HepG2 (cell line): ENCODE measurements at regions not wholly inside any gene's neighbourhood (a gene's known extent, or its start where the extent isn't known, plus 50 kb on each side); places are given as distances from the start of the nearest gene placed in this dataset.
"Not testable (repeated sequence)": the region's sequence is repeated elsewhere in the genome, so short reads cannot be mapped to it uniquely, and the experiment has no call there.

Experiments used
- ATAC-seq: fragments of 200-7000 bp; cut with Tn5 transposase; 3 replicates; pipeline ENCODE4 v1.9.1; 2020; ENCODE audit warnings: mild to moderate bottlenecking, moderate library complexity
- BruUV-seq: library from RNA; stranded (reverse); fragments of 400-500 nt; replicated peaks from 2 replicates; lab custom pipeline; 2021; lab: Mats Ljungman, UMichigan
- CTCF ChIA-PET: fragments of 300-600 bp; formaldehyde crosslinking; extraction: SDS; loops from one replicate; lab custom pipeline; 2021; ENCODE audit warnings: low total read pairs, inconsistent platforms, low intra/inter-chr PET ratio; lab: Yijun Ruan, JAX
- POLR2A ChIA-PET: fragments of 350-600 bp; sonication (Branson Sonifier 250); formaldehyde crosslinking; loops from one replicate; lab custom pipeline; 2020; ENCODE audit warnings: antibody characterized with exemption, inconsistent platforms; lab: Yijun Ruan, JAX
- DNase-seq: peaks from one replicate; pipeline ENCODE4 v3.0.0-alpha.2; 2015; ENCODE audit warnings: low spot score
- FAIRE-seq: peaks from 3 replicates; lab custom pipeline; 2011; peaks lifted over from hg19 to GRCh38; lab: Jason Lieb, UNC
- H2AFZ ChIP-seq: one replicate; pipeline ENCODE4 v1.6.1; 2011; ENCODE audit warnings: low read length, inconsistent platforms
- H3K27ac ChIP-seq: fragments of 300-600 bp; 3 replicates; pipeline ENCODE4 v1.8.0; 2011; ENCODE audit warnings: mixed run types, mild to moderate bottlenecking, mixed read lengths, low read length, inconsistent platforms; ENCODE audit not compliant: insufficient read depth; ENCODE audit errors: extremely low read length
- H3K27me3 ChIP-seq, 2 experiments: fragments of 200-600 bp in 1 of 2; 2 replicates in 1 of 2; 3 replicates in 1 of 2; pipeline versions ENCODE4 v1.6.0 to v1.8.0; 2011; ENCODE audit warnings: low read length in 2 of 2, mild to moderate bottlenecking in 2 of 2, moderate library complexity in 2 of 2, inconsistent platforms in 1 of 2; ENCODE audit not compliant: insufficient read depth in 2 of 2, control insufficient read depth in 1 of 2
- H3K36me3 ChIP-seq, 2 experiments: fragments of 200-600 bp in 1 of 2; replicated peaks in 1 of 2; 2 replicates in 1 of 2; 3 replicates in 1 of 2; pipeline versions ENCODE4 v1.5.1 to v1.8.0; 2011; ENCODE audit warnings: low read length in 2 of 2, inconsistent platforms in 1 of 2; ENCODE audit not compliant: insufficient read depth in 2 of 2, control insufficient read depth in 1 of 2
- H3K4me1 ChIP-seq: 2 replicates; pipeline ENCODE4 v1.5.1; 2012; ENCODE audit warnings: low read length, inconsistent platforms; ENCODE audit not compliant: insufficient read depth
- H3K4me2 ChIP-seq: 2 replicates; pipeline ENCODE4 v1.6.0; 2011; ENCODE audit warnings: low read depth, low read length, inconsistent platforms
- H3K4me3 ChIP-seq, 3 experiments: fragments of 200-600 bp in 1 of 3; sonication (generic), shearing (Covaris generic) in 1 of 3; replicated peaks in 1 of 3; 2 replicates each; pipeline ENCODE4 v1.5.1; 2011 to 2016; ENCODE audit warnings: low read length in 3 of 3, inconsistent platforms in 2 of 3, low read depth in 2 of 3, mild to moderate bottlenecking in 2 of 3, control low read depth in 1 of 3, mixed read lengths in 1 of 3; ENCODE audit not compliant: insufficient read depth in 1 of 3
- H3K79me2 ChIP-seq: one replicate; pipeline ENCODE4 v1.6.1; 2011; ENCODE audit warnings: low read length, inconsistent platforms; ENCODE audit not compliant: insufficient read depth
- H3K9ac ChIP-seq: 2 replicates; pipeline ENCODE4 v1.6.0; 2011; ENCODE audit warnings: mild to moderate bottlenecking, low read depth, low read length, inconsistent platforms; ENCODE audit not compliant: insufficient read depth
- H3K9me3 ChIP-seq: 2 replicates; pipeline ENCODE4 v1.5.1; 2012; ENCODE audit warnings: mild to moderate bottlenecking, low read length
- H4K20me1 ChIP-seq: 2 replicates; pipeline ENCODE4 v1.6.0; 2011; ENCODE audit warnings: inconsistent platforms, mild to moderate bottlenecking, low read length, moderate library complexity; ENCODE audit not compliant: insufficient read depth
- KLF13 ChIP-seq: sonication (generic); formaldehyde crosslinking; IDR thresholded peaks from 2 replicates; pipeline ENCODE4 v1.4.0; 2020; ENCODE audit warnings: mild to moderate bottlenecking, missing genetic modification reagents
- KMT2B ChIP-seq: IDR thresholded peaks from 2 replicates; pipeline ENCODE4 v1.6.1; 2016; ENCODE audit warnings: missing genetic modification reagents, missing compliant biosample characterization
- LCORL ChIP-seq, 2 experiments: fragments of 450-650 bp in 1 of 2; sonication (generic) in 1 of 2; formaldehyde crosslinking in 1 of 2; IDR thresholded peaks; 2 replicates each; pipeline versions ENCODE4 v1.5.0 to v1.6.1; 2017 to 2020; ENCODE audit warnings: antibody characterized with exemption in 1 of 2, missing genetic modification reagents in 1 of 2
- ZNF747 ChIP-seq: sonication (generic); formaldehyde crosslinking; IDR thresholded peaks from 2 replicates; pipeline ENCODE4 v1.8.1; 2023; ENCODE audit warnings: missing genetic modification reagents, mild to moderate bottlenecking, borderline replicate concordance
- ZNF816 ChIP-seq: sonication (generic); formaldehyde crosslinking; IDR thresholded peaks from 2 replicates; pipeline ENCODE4 v1.8.0; 2022; ENCODE audit warnings: missing genetic modification reagents, mild to moderate bottlenecking, borderline replicate concordance
- WGBS: methylation state at CpG from one replicate; pipeline ENCODE4 v1.1.6; 2017; ENCODE audit warnings: low lambda C conversion rate; 5-methylcytosine and 5-hydroxymethylcytosine counted together
- in situ Hi-C: cut with HindIII; loops from 2 replicates; pipeline ENCODE4 v1.10.0; 2017; ENCODE audit warnings: low pct_unique_long_range_greater_than_20kb; ENCODE audit not compliant: extremely low pct_ligation_motif_present
- intact Hi-C: fragments of 100-400 bp; cut with micrococcal nuclease; formaldehyde crosslinking; loops from one replicate; pipeline ENCODE4 v1.10.0; 2022; ENCODE audit not compliant: unreplicated experiment

DNA sequence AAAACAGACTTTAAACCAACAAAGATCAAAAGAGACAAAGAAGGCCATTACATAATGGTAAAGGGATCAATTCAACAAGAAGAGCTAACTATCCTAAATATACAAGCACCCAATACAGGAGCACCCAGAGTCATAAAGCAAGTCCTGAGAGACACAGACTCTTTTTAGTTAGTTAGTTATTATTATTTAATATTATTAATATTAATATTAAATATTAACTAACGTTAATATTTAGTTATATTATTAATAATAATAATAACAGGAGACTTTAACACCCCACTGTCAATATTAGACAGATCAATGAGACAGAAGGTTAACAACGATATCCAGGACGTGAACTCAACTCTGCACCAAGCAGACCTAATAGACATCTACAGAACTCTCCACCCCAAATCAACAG, 509.7 kb upstream of the PRR20A start:
- CTCF ChIA-PET, H4K20me1 ChIP-seq, intact Hi-C loops, H3K4me1 ChIP-seq, H3K4me3 ChIP-seq, H3K4me2 ChIP-seq, POLR2A ChIA-PET, H3K79me2 ChIP-seq, FAIRE-seq, H2AFZ ChIP-seq, in situ Hi-C loops, DNase-seq, ATAC-seq, H3K9ac ChIP-seq, H3K27ac ChIP-seq, H3K27me3 ChIP-seq, H3K36me3 ChIP-seq, BruUV-seq: not testable (repeated sequence)
- 38% methylated on average over 3 of the region's 3 CpGs for WGBS
- H3K9me3 ChIP-seq, result peaks cover 44% of the 10 kb centered on the region

DNA sequence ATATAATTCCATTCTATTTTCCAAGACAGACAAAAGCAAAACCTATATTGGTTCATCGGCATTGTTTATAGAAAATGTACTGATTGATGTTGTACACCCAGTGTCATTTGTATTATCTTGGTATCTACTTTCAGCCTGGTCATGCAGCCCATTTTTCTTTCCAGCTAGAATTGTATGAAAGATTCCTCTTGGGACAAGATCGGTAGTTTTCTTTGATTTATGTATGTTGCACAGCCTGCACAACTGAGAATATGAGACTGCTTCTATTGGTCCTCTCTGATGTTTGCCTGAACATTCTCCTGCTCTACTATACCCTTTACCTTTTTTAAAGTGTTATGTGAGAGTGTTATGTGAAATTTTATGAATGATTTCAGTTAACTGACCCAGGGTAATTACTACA, 487.7 kb upstream of the PRR20A start:
- Histone ChIP-seq H3K27ac (no peak overlapping the region), H4K20me1 (no peaks in the 10 kb centered on the region), H3K4me3 (no peak overlapping the region), H3K4me1 (no peaks in the 10 kb centered on the region), H3K9me3 (peaks cover 77% of the 10 kb centered on the region), H2AFZ (no peak overlapping the region), H3K27me3 (no peaks in the 10 kb centered on the region; a peak in 1 of 5 replicates), H3K36me3 (no peaks in the 10 kb centered on the region), H3K79me2 (no peaks in the 10 kb centered on the region), H3K9ac (no peak overlapping the region), H3K4me2 (no peak overlapping the region)
- no peak for ATAC-seq
- BruUV-seq, result no TSS peak
- TF ChIP-seq KMT2B (CRISPR knock-in tag) (no peak), ZNF747 (CRISPR knock-in tag) (no peak), ZNF816 (no peak), LCORL (IDR thresholded peaks at IDR 0.05) (no peak), LCORL (CRISPR knock-in tag; IDR thresholded peaks at IDR 0.05) (no peak), KLF13 (CRISPR knock-in tag) (no peak)
- in situ Hi-C loops, result no loop called here
- no peak for DNase-seq
- 23% methylated on average over 2 of the region's 2 CpGs for whole genome bisulfite sequencing
- FAIRE-seq, result no peak
- ChIA-PET CTCF (no interaction called here), POLR2A (no interaction called here)
- intact Hi-C loops, result no loop called here
